Stimulated activated CD8-positive, alpha-beta memory T cell treated with anti-CD3 and anti-CD28 coated beads, Interleukin-2, amount 100 ng/mL, for 1 hour (primary cell): ENCODE measurements at regions not wholly inside any gene's neighbourhood (a gene's known extent, or its start where the extent isn't known, plus 50 kb on each side); places are given as distances from the start of the nearest gene placed in this dataset.
"Not testable (repeated sequence)": the region's sequence is repeated elsewhere in the genome, so short reads cannot be mapped to it uniquely, and the experiment has no call there.

Source experiments
- DNase-seq, 2 donors: peaks; one replicate each; pipeline ENCODE4 v3.0.0-alpha.2; 2020; ENCODE audit warnings: low read depth in 2 of 2

- not testable (repeated sequence) for DNase-seq
Measured at GRCh38 chr1:120664376-120665249, 59.1 kb upstream of the NBPF26 start.

GRCh38 chr1:120665250-120665577, 58.5 kb upstream of the NBPF26 start:
- not testable (repeated sequence) for DNase-seq

- not testable (repeated sequence) for DNase-seq
Measured at GRCh38 chr1:120668187-120668586, 55.6 kb upstream of the NBPF26 start.
